NT2/D1 (cell line): ENCODE measurements at regions not wholly inside any gene's neighbourhood (a gene's known extent, or its start where the extent isn't known, plus 50 kb on each side); places are given as distances from the start of the nearest gene placed in this dataset.

Experiments used
- SUZ12 ChIP-seq: IDR thresholded peaks from 2 replicates; pipeline ENCODE4 v1.6.1; 2011; ENCODE audit not compliant: insufficient read length, insufficient read depth; ENCODE audit errors: extremely low read depth
- YY1 ChIP-seq: IDR thresholded peaks from 2 replicates; pipeline ENCODE4 v1.6.1; 2011; ENCODE audit not compliant: insufficient read length, insufficient read depth
- ZNF274 ChIP-seq: IDR thresholded peaks from 2 replicates; pipeline ENCODE4 v1.6.1; 2011; ENCODE audit warnings: mild to moderate bottlenecking, low read depth, low read length

DNA sequence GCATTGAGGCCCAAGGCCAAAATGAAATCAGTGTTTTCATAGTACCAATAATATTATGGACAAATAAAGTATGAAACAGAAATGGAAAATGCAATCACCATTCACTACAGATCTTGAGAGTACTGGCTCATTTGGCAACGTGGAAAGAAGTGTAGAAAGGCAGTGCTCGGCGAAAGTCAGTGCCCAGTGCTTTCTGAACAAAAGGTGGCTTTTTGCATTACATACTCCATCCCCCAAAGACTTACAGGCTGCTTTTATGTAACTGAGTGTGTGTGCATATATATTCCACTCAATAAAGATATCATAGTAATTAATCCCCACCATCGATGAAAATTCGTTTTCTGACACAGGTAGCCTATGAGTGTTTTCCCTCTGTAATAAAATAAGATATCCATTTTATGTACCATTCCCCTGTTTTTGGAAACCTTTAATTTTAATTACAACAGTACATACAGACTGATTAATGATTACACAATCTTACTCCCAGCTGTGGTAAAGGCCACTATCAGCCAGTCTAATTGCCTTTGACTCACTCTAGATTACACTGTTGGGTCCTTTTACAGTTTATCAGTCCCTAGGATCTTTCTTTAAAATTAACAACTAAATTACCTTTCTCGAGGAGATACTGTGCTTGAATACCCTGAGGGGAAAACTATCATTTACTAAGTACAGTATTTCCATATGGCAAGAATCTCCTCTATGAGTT is 65.9 kb downstream of the MAD2L1 start:
- no peak for TF ChIP-seq YY1
- no peak for TF ChIP-seq ZNF274
- TF ChIP-seq SUZ12 = no peak
